Keratinocyte (primary cell): ENCODE measurements at regions not wholly inside any gene's neighbourhood (a gene's known extent, or its start where the extent isn't known, plus 50 kb on each side); places are given as distances from the start of the nearest gene placed in this dataset.

Experiments used
- DNase-seq: peaks from one replicate; pipeline ENCODE4 v3.0.0-alpha.2; 2011; ENCODE audit warnings: low read depth, missing footprints, low spot score
- FAIRE-seq: peaks from 2 replicates; lab custom pipeline; 2011; peaks lifted over from hg19 to GRCh38; lab: Jason Lieb, UNC
- H2AFZ ChIP-seq: 2 replicates; pipeline ENCODE4 v1.6.0; 2012; ENCODE audit warnings: low read length, control low read depth, inconsistent platforms; ENCODE audit not compliant: control insufficient read depth
- H3K27ac ChIP-seq: 2 replicates; pipeline ENCODE4 v1.5.1; 2011; ENCODE audit warnings: low read length; ENCODE audit not compliant: control insufficient read depth, insufficient read depth
- H3K27me3 ChIP-seq: 3 replicates; pipeline ENCODE4 v1.6.0; 2011; ENCODE audit warnings: low read length; ENCODE audit not compliant: control insufficient read depth, insufficient read depth; ENCODE audit errors: extremely low read depth
- H3K36me3 ChIP-seq, 2 experiments: 2 replicates in 1 of 2; 3 replicates in 1 of 2; pipeline ENCODE4 v1.5.1; 2011; ENCODE audit warnings: low read length in 2 of 2, mild to moderate bottlenecking in 1 of 2; ENCODE audit not compliant: control insufficient read depth in 2 of 2, insufficient read depth in 2 of 2; ENCODE audit errors: extremely low read depth in 1 of 2
- H3K4me1 ChIP-seq: 3 replicates; pipeline ENCODE4 v1.5.1; 2011; ENCODE audit warnings: low read length; ENCODE audit not compliant: control insufficient read depth, insufficient read depth; ENCODE audit errors: extremely low read depth
- H3K4me2 ChIP-seq: 3 replicates; pipeline ENCODE4 v1.6.0; 2011; ENCODE audit warnings: low read depth, low read length; ENCODE audit not compliant: control insufficient read depth, insufficient read depth; ENCODE audit errors: extremely low read depth
- H3K4me3 ChIP-seq, 3 experiments: fragments of 200-600 bp in 1 of 3; sonication (generic) in 1 of 3; 2 replicates in 2 of 3; 3 replicates in 1 of 3; pipeline ENCODE4 v1.5.1; 2011 to 2016; ENCODE audit warnings: low read length in 3 of 3, mild to moderate bottlenecking in 3 of 3, control low read depth in 2 of 3, inconsistent platforms in 1 of 3, low read depth in 1 of 3, mixed read lengths in 1 of 3, mixed run types in 1 of 3, moderate library complexity in 1 of 3; ENCODE audit not compliant: control insufficient read depth in 2 of 3, insufficient read depth in 2 of 3; ENCODE audit errors: extremely low read depth in 1 of 3
- H3K79me2 ChIP-seq: 2 replicates; pipeline ENCODE4 v1.6.0; 2012; ENCODE audit warnings: low read length; ENCODE audit not compliant: control insufficient read depth, insufficient read depth
- H3K9ac ChIP-seq: 3 replicates; pipeline ENCODE4 v1.6.0; 2011; ENCODE audit warnings: low read length; ENCODE audit not compliant: control insufficient read depth, insufficient read depth; ENCODE audit errors: extremely low read depth
- H3K9me1 ChIP-seq: 3 replicates; pipeline ENCODE4 v1.6.0; 2011; ENCODE audit warnings: low read length; ENCODE audit not compliant: control insufficient read depth, insufficient read depth; ENCODE audit errors: extremely low read depth
- H3K9me3 ChIP-seq: 2 replicates; pipeline ENCODE4 v1.5.1; 2012; ENCODE audit warnings: low read depth, low read length; ENCODE audit not compliant: control insufficient read depth
- H4K20me1 ChIP-seq: 3 replicates; pipeline ENCODE4 v1.6.0; 2011; ENCODE audit warnings: low read length; ENCODE audit not compliant: control insufficient read depth, insufficient read depth; ENCODE audit errors: extremely low read depth
- CTCF ChIP-seq, 3 experiments: IDR thresholded peaks in 1 of 3; conservative IDR thresholded peaks in 1 of 3; optimal IDR thresholded peaks in 1 of 3; 2 replicates in 2 of 3; 3 replicates in 1 of 3; pipeline versions ENCODE3 to v1.5.1; 2011; ENCODE audit warnings: low read length in 3 of 3, mild to moderate bottlenecking in 3 of 3, moderate library complexity in 2 of 3, control low read depth in 1 of 3, inconsistent platforms in 1 of 3; ENCODE audit not compliant: insufficient read depth in 2 of 3; ENCODE audit errors: extremely low read depth in 1 of 3
- EZH2 ChIP-seq: IDR thresholded peaks from one replicate; pipeline ENCODE4 v1.6.1; 2012; ENCODE audit warnings: inconsistent platforms, mild to moderate bottlenecking, low read length, moderate library complexity
- dilution Hi-C: fragments of 300-500 bp; cut with MboI; formaldehyde crosslinking; loops from one replicate; pipeline ENCODE4 v1.7.0; 2020; ENCODE audit warnings: low sequenced_read_pairs; ENCODE audit not compliant: extremely low pct_ligation_motif_present

- no peaks in the 10 kb centered on the region for H3K79me2 ChIP-seq
- H3K4me2 ChIP-seq = no peak overlapping the region
- no peak overlapping the region for H3K4me3 ChIP-seq
- no peaks in the 10 kb centered on the region for H3K9me3 ChIP-seq
- H3K27me3 ChIP-seq = no peaks in the 10 kb centered on the region
- H2AFZ ChIP-seq = no peak overlapping the region
- no peaks in the 10 kb centered on the region for H4K20me1 ChIP-seq
- H3K36me3 ChIP-seq = no peaks in the 10 kb centered on the region
- DNase-seq (no peak), FAIRE-seq (no peak)
- H3K4me1 ChIP-seq = no peaks in the 10 kb centered on the region
- dilution Hi-C loops = loop anchor here (25.0 kb wide), 1 partner anchor 261 kb away; no protein-coding TSS in a partner anchor
- TF ChIP-seq EZH2 = no peak
- TF ChIP-seq CTCF (optimal IDR thresholded peaks at IDR 0.05 in 1 of 3, IDR thresholded peaks at IDR 0.05 in 1 of 3, conservative IDR thresholded peaks at IDR 0.05 in 1 of 3; ENCODE audit: extremely low read depth in 1 of 3, insufficient read depth in 2 of 3, low read length in 3 of 3) = no peak
- no peak overlapping the region for H3K9ac ChIP-seq
- H3K27ac ChIP-seq = no peak overlapping the region
- H3K9me1 ChIP-seq = no peaks in the 10 kb centered on the region
These were observed 99.3 kb downstream of the CLDN1 start for GRCh38 chr3:190222916-190223315.

- peaks cover under 1% of the 10 kb centered on the region for H3K4me1 ChIP-seq
- dilution Hi-C loops = loop anchor here (25.0 kb wide), 1 partner anchor 260 kb away; no protein-coding TSS in a partner anchor
- H3K9me1 ChIP-seq = no peaks in the 10 kb centered on the region
- H3K27ac ChIP-seq = no peak overlapping the region
- no peak overlapping the region for H3K4me3 ChIP-seq
- no peaks in the 10 kb centered on the region for H3K79me2 ChIP-seq
- H3K4me2 ChIP-seq = no peak overlapping the region
- no peak overlapping the region for H2AFZ ChIP-seq
- DNase-seq (no peak), FAIRE-seq (no peak)
- no peak for TF ChIP-seq EZH2
- TF ChIP-seq CTCF (optimal IDR thresholded peaks at IDR 0.05 in 1 of 3, IDR thresholded peaks at IDR 0.05 in 1 of 3, conservative IDR thresholded peaks at IDR 0.05 in 1 of 3; ENCODE audit: extremely low read depth in 1 of 3, insufficient read depth in 2 of 3, low read length in 3 of 3) = no peak
- no peaks in the 10 kb centered on the region for H3K9me3 ChIP-seq
- no peak overlapping the region for H3K9ac ChIP-seq
- no peaks in the 10 kb centered on the region for H3K27me3 ChIP-seq
- H3K36me3 ChIP-seq = no peaks in the 10 kb centered on the region
- no peaks in the 10 kb centered on the region for H4K20me1 ChIP-seq
These were observed 99.9 kb downstream of the CLDN1 start for GRCh38 chr3:190222360-190222759.
